ENCODE measurements at regions not wholly inside any gene's neighbourhood (a gene's known extent, or its start where the extent isn't known, plus 50 kb on each side); places are given as distances from the start of the nearest gene placed in this dataset.

GRCh38 chr19:33982706-33983105, 186.0 kb downstream of the KCTD15 start:
- no peak overlapping the region for H3K9ac ChIP-seq (ENCODE audit: low read length in 3 of 3)
- no peaks in the 10 kb centered on the region for H3K4me1 ChIP-seq (ENCODE audit: control insufficient read depth in 2 of 3, insufficient read depth in 2 of 3, low read depth in 1 of 3, low read length in 3 of 3)
- no peak overlapping the region for H3K4me3 ChIP-seq (ENCODE audit: low read length in 3 of 3)
- H3K27me3 ChIP-seq (ENCODE audit: control insufficient read depth, insufficient read depth, low read length): no peaks in the 10 kb centered on the region
- DNase-seq (no peak), FAIRE-seq (no peak)
- peaks cover 0 to 9% (median 0%) of the 10 kb centered on the region in 3 donors for H3K9me3 ChIP-seq (ENCODE audit: control insufficient read depth in 2 of 3, insufficient read depth in 1 of 3, low read length in 3 of 3)
- intact Hi-C loops (cut with DNase I): no loop called here
- no peak overlapping the region for H3K27ac ChIP-seq (ENCODE audit: low read depth in 2 of 2, low read length in 2 of 2)
- TF ChIP-seq CTCF (IDR thresholded peaks at IDR 0.05; ENCODE audit: borderline replicate concordance, extremely low read depth, insufficient read depth): no peak
- H3K36me3 ChIP-seq (ENCODE audit: control insufficient read depth in 2 of 3, insufficient read depth in 3 of 3, low read length in 3 of 3): no peaks in the 10 kb centered on the region

GRCh38 chr19:33988601-33989000, 183.7 kb upstream of the LSM14A start:
- H3K9ac ChIP-seq (ENCODE audit: low read length in 3 of 3): no peak overlapping the region
- no peak for FAIRE-seq
- no peak overlapping the region for H3K27ac ChIP-seq (ENCODE audit: low read depth in 2 of 2, low read length in 2 of 2)
- no peak overlapping the region for H3K4me3 ChIP-seq (ENCODE audit: low read length in 3 of 3)
- H3K4me1 ChIP-seq (ENCODE audit: control insufficient read depth in 2 of 3, insufficient read depth in 2 of 3, low read depth in 1 of 3, low read length in 3 of 3): no peaks in the 10 kb centered on the region
- intact Hi-C loops (cut with DNase I): no loop called here
- H3K9me3 ChIP-seq (ENCODE audit: control insufficient read depth in 2 of 3, insufficient read depth in 1 of 3, low read length in 3 of 3): no peaks in the 10 kb centered on the region
- DNase-seq: no peak
- no peak for TF ChIP-seq CTCF (IDR thresholded peaks at IDR 0.05; ENCODE audit: borderline replicate concordance, extremely low read depth, insufficient read depth)
- no peaks in the 10 kb centered on the region for H3K36me3 ChIP-seq (ENCODE audit: control insufficient read depth in 2 of 3, insufficient read depth in 3 of 3, low read length in 3 of 3)
- no peaks in the 10 kb centered on the region for H3K27me3 ChIP-seq (ENCODE audit: control insufficient read depth, insufficient read depth, low read length)

- H3K27ac ChIP-seq (ENCODE audit: low read depth in 2 of 2, low read length in 2 of 2): no peak overlapping the region
- FAIRE-seq (no peak), DNase-seq (no peak)
- H3K27me3 ChIP-seq (ENCODE audit: control insufficient read depth, insufficient read depth, low read length): no peaks in the 10 kb centered on the region
- H3K4me1 ChIP-seq (ENCODE audit: control insufficient read depth in 2 of 3, insufficient read depth in 2 of 3, low read depth in 1 of 3, low read length in 3 of 3): no peaks in the 10 kb centered on the region
- H3K9me3 ChIP-seq (ENCODE audit: control insufficient read depth in 2 of 3, insufficient read depth in 1 of 3, low read length in 3 of 3): no peaks in the 10 kb centered on the region
- no peaks in the 10 kb centered on the region for H3K36me3 ChIP-seq (ENCODE audit: control insufficient read depth in 2 of 3, insufficient read depth in 3 of 3, low read length in 3 of 3)
- intact Hi-C loops (cut with DNase I): loop anchor here (10.0 kb wide), 1 partner anchor 223 kb away; no protein-coding TSS in a partner anchor
- no peak for TF ChIP-seq CTCF (IDR thresholded peaks at IDR 0.05; ENCODE audit: borderline replicate concordance, extremely low read depth, insufficient read depth)
- no peak overlapping the region for H3K4me3 ChIP-seq (ENCODE audit: low read length in 3 of 3)
- no peak overlapping the region for H3K9ac ChIP-seq (ENCODE audit: low read length in 3 of 3)
Measured at GRCh38 chr19:33997690-33998089, 174.6 kb upstream of the LSM14A start.

- H3K9ac ChIP-seq (ENCODE audit: low read length in 3 of 3): no peak overlapping the region
- intact Hi-C loops (cut with DNase I): loop anchor here (10.0 kb wide), 1 partner anchor 224 kb away; no protein-coding TSS in a partner anchor
- no peak for TF ChIP-seq CTCF (IDR thresholded peaks at IDR 0.05; ENCODE audit: borderline replicate concordance, extremely low read depth, insufficient read depth)
- FAIRE-seq (no peak), DNase-seq (no peak)
- H3K4me3 ChIP-seq (ENCODE audit: low read length in 3 of 3): no peak overlapping the region
- H3K27ac ChIP-seq (ENCODE audit: low read depth in 2 of 2, low read length in 2 of 2): no peak overlapping the region
- no peaks in the 10 kb centered on the region for H3K4me1 ChIP-seq (ENCODE audit: control insufficient read depth in 2 of 3, insufficient read depth in 2 of 3, low read depth in 1 of 3, low read length in 3 of 3)
- no peaks in the 10 kb centered on the region for H3K27me3 ChIP-seq (ENCODE audit: control insufficient read depth, insufficient read depth, low read length)
- H3K9me3 ChIP-seq (ENCODE audit: control insufficient read depth in 2 of 3, insufficient read depth in 1 of 3, low read length in 3 of 3): no peaks in the 10 kb centered on the region
- H3K36me3 ChIP-seq (ENCODE audit: control insufficient read depth in 2 of 3, insufficient read depth in 3 of 3, low read length in 3 of 3): no peaks in the 10 kb centered on the region
Measured at GRCh38 chr19:33998302-33998701, 174.0 kb upstream of the LSM14A start.

Measured in kidney (tissue), 13 donors.